GM12864 (cell line): ENCODE measurements at regions not wholly inside any gene's neighbourhood (a gene's known extent, or its start where the extent isn't known, plus 50 kb on each side); places are given as distances from the start of the nearest gene placed in this dataset.

Experiments used
- DNase-seq: peaks from one replicate; pipeline ENCODE4 v3.0.0-alpha.2; 2011; ENCODE audit warnings: low read depth
- H3K4me3 ChIP-seq: 2 replicates; pipeline ENCODE4 v1.5.1; 2011; ENCODE audit warnings: mild to moderate bottlenecking, low read depth, low read length, control low read depth
- CTCF ChIP-seq: IDR thresholded peaks from 2 replicates; pipeline ENCODE4 v1.5.1; 2011; ENCODE audit warnings: low read depth, mild to moderate bottlenecking, moderate library complexity, low read length, control low read depth, inconsistent platforms; ENCODE audit errors: missing control alignments

DNA sequence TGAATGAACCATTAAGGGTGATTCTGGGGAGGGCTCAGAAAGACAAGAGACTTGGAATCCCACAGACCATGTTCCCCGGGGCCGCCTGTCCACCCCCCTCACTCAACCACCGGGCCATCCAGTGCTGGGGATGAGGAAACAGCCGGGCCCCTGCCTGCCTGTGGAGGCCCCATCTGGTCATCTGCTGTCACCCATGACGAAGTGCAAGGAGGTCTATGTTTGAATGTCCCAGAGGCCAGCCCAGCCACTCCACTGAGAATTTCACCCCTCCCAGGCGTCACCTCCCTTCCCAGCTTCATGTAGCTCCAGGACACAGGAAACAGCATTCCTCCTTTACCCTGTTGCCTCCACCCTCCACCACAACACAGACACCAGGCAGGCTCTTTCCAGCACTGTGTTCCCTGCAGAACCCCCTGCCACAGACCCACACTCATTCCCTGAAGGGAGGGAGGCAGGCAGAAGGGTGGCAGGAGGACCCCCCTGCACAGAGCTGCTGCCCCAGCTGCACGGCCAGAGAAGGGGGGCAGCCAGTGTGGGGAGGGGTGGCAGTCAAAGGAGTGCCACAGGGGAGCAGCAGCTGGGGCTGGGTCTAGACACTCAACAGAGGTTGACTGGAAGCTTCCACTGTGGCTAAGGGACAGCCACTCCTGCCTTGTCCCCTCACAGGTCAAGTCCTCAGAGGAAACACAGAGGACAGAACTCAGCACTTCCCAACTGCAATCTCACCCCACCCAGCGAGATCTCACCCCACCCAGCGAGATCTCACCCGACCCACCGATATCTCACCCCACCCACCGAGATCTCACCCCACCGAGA, 50.3 kb upstream of the PPP2R5C start:
- no peak for DNase-seq

More for the DNA sequence above, 50.3 kb upstream of the PPP2R5C start:
- H3K4me3 ChIP-seq = no peak overlapping the region
- TF ChIP-seq CTCF = no peak
